ENCODE measurements at regions not wholly inside any gene's neighbourhood (a gene's known extent, or its start where the extent isn't known, plus 50 kb on each side); places are given as distances from the start of the nearest gene placed in this dataset.

DNA sequence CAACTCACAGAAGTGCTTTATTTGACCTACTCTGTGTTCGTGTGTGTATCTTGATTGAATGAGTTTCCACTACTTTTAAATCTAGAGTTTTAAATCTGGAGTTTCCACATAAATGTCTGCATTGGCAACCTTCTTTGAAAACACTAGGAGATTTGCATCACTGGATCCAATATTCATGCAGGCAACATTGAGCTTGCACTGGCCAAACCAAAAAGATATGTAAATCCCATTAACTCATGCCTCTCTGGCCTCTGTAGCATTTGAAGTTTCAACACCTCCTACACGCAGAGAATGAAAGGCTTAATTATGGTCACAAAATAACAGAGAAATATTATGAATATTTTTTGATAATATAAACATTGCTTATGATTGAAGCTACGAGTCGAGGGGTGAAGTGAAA, 178.6 kb downstream of the DUSP6 start:
- TF ChIP-seq POLR2A (IDR thresholded peaks at IDR 0.05) = no peak
- TF ChIP-seq, protein P1, sequence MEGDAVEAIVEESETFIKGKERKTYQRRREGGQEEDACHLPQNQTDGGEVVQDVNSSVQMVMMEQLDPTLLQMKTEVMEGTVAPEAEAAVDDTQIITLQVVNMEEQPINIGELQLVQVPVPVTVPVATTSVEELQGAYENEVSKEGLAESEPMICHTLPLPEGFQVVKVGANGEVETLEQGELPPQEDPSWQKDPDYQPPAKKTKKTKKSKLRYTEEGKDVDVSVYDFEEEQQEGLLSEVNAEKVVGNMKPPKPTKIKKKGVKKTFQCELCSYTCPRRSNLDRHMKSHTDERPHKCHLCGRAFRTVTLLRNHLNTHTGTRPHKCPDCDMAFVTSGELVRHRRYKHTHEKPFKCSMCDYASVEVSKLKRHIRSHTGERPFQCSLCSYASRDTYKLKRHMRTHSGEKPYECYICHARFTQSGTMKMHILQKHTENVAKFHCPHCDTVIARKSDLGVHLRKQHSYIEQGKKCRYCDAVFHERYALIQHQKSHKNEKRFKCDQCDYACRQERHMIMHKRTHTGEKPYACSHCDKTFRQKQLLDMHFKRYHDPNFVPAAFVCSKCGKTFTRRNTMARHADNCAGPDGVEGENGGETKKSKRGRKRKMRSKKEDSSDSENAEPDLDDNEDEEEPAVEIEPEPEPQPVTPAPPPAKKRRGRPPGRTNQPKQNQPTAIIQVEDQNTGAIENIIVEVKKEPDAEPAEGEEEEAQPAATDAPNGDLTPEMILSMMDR (IDR thresholded peaks at IDR 0.05 in 4 of 5, conservative IDR thresholded peaks at IDR 0.05 in 1 of 5) = no peak
- in situ Hi-C loops (cut with MboI; ENCODE audit: low sequenced_read_pairs in 4 of 4) = no loop called here
- H3K36me3 ChIP-seq = no peaks in the 10 kb centered on the region
- DNase-seq = no peak
- H3K4me3 ChIP-seq = no peak overlapping the region
- no peak overlapping the region for H3K27ac ChIP-seq
- no peak for ATAC-seq
- intact Hi-C loops (cut with DNase I; ENCODE audit: low total_unique reads) = no loop called here
- H3K27me3 ChIP-seq = no peaks in the 10 kb centered on the region
- no peaks in the 10 kb centered on the region for H3K9me3 ChIP-seq
- H3K4me1 ChIP-seq = no peaks in the 10 kb centered on the region

DNA sequence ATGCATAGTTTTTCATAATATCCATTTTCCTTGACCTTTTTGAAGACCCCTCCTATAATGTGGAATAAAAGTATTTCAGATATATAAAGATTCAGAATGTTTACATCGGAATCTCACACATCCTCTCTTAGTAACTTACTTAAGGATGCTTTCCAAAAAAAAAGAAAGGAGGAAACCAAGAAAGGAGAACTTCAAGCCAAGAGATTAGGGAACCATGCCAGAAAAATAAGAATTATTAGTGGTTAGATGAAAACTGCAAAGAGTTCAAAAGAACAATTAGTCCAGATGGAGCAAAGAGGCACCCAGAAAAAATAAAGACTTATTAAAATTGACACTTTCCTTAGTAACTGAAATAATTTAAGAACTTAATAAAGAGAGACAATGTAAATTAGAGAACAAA, 179.2 kb downstream of the DUSP6 start:
- no peaks in the 10 kb centered on the region for H3K9me3 ChIP-seq
- no peak overlapping the region for H3K27ac ChIP-seq

DNA sequence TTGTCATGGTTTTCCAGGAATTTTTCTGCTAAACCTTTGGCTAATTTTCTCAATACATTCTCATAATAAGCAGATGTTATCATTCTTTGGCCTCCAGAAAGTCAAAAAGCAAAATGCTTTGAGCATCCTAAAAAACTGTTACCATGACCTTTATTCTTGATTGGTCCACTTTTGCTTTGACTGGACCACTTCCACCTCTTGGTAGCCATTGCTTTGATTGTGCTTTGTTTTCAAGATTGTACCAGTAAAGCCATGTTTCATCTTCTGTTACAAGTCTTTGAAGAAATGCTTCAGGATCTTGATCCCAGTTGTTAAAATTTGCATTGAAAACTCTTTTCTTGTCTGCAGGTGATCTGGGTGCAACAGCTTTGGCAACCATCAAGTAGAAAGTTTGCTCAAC, 180.1 kb downstream of the DUSP6 start:
- Histone ChIP-seq H3K36me3 (no peaks in the 10 kb centered on the region), H3K27ac (no peak overlapping the region), H3K4me3 (no peak overlapping the region), H3K27me3 (no peaks in the 10 kb centered on the region), H3K4me1 (no peaks in the 10 kb centered on the region), H3K9me3 (no peaks in the 10 kb centered on the region)
- TF ChIP-seq POLR2A (IDR thresholded peaks at IDR 0.05) = no peak
- TF ChIP-seq, protein P1 (IDR thresholded peaks at IDR 0.05 in 4 of 5, conservative IDR thresholded peaks at IDR 0.05 in 1 of 5) = no peak
- in situ Hi-C loops (cut with MboI; ENCODE audit: low sequenced_read_pairs in 4 of 4) (no loop called here), intact Hi-C loops (cut with DNase I; ENCODE audit: low total_unique reads) (no loop called here)
- DNase-seq (no peak), ATAC-seq (no peak)

More for the DNA sequence above, 179.2 kb downstream of the DUSP6 start:
- DNase-seq (no peak), ATAC-seq (no peak)
- Histone ChIP-seq H3K4me3 (no peak overlapping the region), H3K36me3 (no peaks in the 10 kb centered on the region), H3K4me1 (no peaks in the 10 kb centered on the region), H3K27me3 (no peaks in the 10 kb centered on the region)
- intact Hi-C loops (cut with DNase I; ENCODE audit: low total_unique reads) (no loop called here), in situ Hi-C loops (cut with MboI; ENCODE audit: low sequenced_read_pairs in 4 of 4) (no loop called here)
- TF ChIP-seq POLR2A (IDR thresholded peaks at IDR 0.05) = no peak
- TF ChIP-seq, protein P1 (IDR thresholded peaks at IDR 0.05 in 4 of 5, conservative IDR thresholded peaks at IDR 0.05 in 1 of 5) = no peak

DNA sequence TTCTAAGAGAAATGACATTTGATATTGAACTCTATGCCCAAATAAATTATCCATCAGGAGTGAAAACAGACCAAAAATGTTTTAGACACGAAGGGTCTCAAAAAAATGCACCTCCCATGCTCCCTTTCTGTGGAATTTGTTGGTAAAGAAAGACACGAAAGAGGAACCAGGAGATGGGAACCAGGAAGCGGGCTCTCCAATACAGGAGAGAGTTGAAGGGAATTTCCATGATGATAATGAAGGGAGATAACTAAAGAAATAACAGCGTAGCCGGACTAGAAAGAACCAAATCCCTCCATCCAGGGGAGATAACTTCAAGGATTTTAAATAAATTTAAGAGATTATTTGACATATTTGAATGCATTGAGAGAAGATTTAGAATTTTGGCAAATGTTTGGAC, 183.0 kb downstream of the DUSP6 start:
- Histone ChIP-seq H3K4me1 (no peaks in the 10 kb centered on the region), H3K9me3 (no peaks in the 10 kb centered on the region), H3K27ac (no peak overlapping the region), H3K27me3 (no peaks in the 10 kb centered on the region), H3K36me3 (no peaks in the 10 kb centered on the region), H3K4me3 (no peak overlapping the region)
- ATAC-seq (no peak), DNase-seq (no peak)
- intact Hi-C loops (cut with DNase I; ENCODE audit: low total_unique reads) (no loop called here), in situ Hi-C loops (cut with MboI; ENCODE audit: low sequenced_read_pairs in 4 of 4) (no loop called here)
- TF ChIP-seq, protein P1 (IDR thresholded peaks at IDR 0.05 in 4 of 5, conservative IDR thresholded peaks at IDR 0.05 in 1 of 5) = no peak
- TF ChIP-seq POLR2A (IDR thresholded peaks at IDR 0.05) = no peak

DNA sequence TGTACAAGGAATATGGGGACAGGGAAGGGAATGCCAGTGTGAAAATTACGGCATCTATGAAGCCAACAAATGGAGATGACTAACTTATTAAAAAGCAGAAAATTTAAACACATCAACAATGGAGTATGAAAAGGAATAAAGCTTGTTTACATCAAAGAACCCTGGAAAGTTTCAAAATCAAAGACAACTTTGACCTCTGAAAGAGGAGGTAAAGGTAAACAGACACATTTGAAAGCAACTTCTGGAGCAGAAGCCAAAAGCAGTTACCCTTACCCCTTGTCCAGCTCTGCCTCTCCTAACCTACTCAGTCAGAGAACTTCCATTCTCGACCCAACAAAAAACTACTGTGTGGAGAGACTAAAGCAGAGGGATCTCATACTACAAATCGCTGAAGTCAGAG, 184.3 kb downstream of the DUSP6 start:
- intact Hi-C loops (cut with DNase I; ENCODE audit: low total_unique reads) = no loop called here
- no peaks in the 10 kb centered on the region for H3K36me3 ChIP-seq
- H3K9me3 ChIP-seq = no peaks in the 10 kb centered on the region
- H3K4me1 ChIP-seq = peaks cover 0 to 8% of the 10 kb centered on the region in 2 donors
- H3K27me3 ChIP-seq = no peaks in the 10 kb centered on the region
- H3K27ac ChIP-seq = no peak overlapping the region
- DNase-seq (no peak), ATAC-seq (no peak)
- H3K4me3 ChIP-seq = no peak overlapping the region
- no peak for TF ChIP-seq POLR2A (IDR thresholded peaks at IDR 0.05)
- TF ChIP-seq, protein P1 (IDR thresholded peaks at IDR 0.05 in 4 of 5, conservative IDR thresholded peaks at IDR 0.05 in 1 of 5) = no peak
- in situ Hi-C loops (cut with MboI; ENCODE audit: low sequenced_read_pairs in 4 of 4) = no loop called here
